Activated CD4-positive, alpha-beta T cell treated with anti-CD3 and anti-CD28 coated beads for 36 hours (primary cell): ENCODE measurements at regions not wholly inside any gene's neighbourhood (a gene's known extent, or its start where the extent isn't known, plus 50 kb on each side); places are given as distances from the start of the nearest gene placed in this dataset.

Experiments
- ATAC-seq: fragments of 200-7000 bp; cut with Tn5 transposase; one replicate; pipeline ENCODE4 v1.10.0; 2021; ENCODE audit warnings: mild to moderate bottlenecking, moderate library complexity
- CTCF ChIA-PET: fragments of 350-600 bp; sonication (Branson Sonifier 250); formaldehyde crosslinking; loops from one replicate; lab custom pipeline; 2021; ENCODE audit warnings: antibody characterized with exemption; lab: Charles Lee
- POLR2A ChIA-PET: fragments of 350-600 bp; sonication (Branson Sonifier 250); formaldehyde crosslinking; loops from one replicate; lab custom pipeline; 2021; ENCODE audit warnings: antibody characterized with exemption, inconsistent platforms; lab: Charles Lee
- DNase-seq: peaks from one replicate; pipeline ENCODE4 v3.0.0-alpha.2; 2020
- H3K27ac Mint-ChIP-seq: one replicate; pipeline ENCODE4 v1.8.0; 2021; ENCODE audit warnings: mixed read lengths
- H3K27me3 Mint-ChIP-seq: one replicate; pipeline ENCODE4 v1.8.0; 2021; ENCODE audit warnings: mixed read lengths
- H3K36me3 Mint-ChIP-seq: one replicate; pipeline ENCODE4 v1.8.0; 2021; ENCODE audit warnings: low read depth, mixed read lengths
- H3K4me1 Mint-ChIP-seq: one replicate; pipeline ENCODE4 v1.8.0; 2021; ENCODE audit warnings: mixed read lengths
- H3K4me3 Mint-ChIP-seq: one replicate; pipeline ENCODE4 v1.8.0; 2021; ENCODE audit warnings: mild to moderate bottlenecking, moderate library complexity, mixed read lengths
- H3K9me3 Mint-ChIP-seq: one replicate; pipeline ENCODE4 v1.8.0; 2021; ENCODE audit warnings: low read depth, mixed read lengths
- intact Hi-C, 2 experiments: fragments of 100-400 bp; cut with DNase I in 1 of 2; cut with micrococcal nuclease in 1 of 2; formaldehyde crosslinking; loops; one replicate each; pipeline versions ENCODE4 v1.14.2 to v1.15.1; 2022 to 2024; cut with DNase I, micrococcal nuclease

DNA sequence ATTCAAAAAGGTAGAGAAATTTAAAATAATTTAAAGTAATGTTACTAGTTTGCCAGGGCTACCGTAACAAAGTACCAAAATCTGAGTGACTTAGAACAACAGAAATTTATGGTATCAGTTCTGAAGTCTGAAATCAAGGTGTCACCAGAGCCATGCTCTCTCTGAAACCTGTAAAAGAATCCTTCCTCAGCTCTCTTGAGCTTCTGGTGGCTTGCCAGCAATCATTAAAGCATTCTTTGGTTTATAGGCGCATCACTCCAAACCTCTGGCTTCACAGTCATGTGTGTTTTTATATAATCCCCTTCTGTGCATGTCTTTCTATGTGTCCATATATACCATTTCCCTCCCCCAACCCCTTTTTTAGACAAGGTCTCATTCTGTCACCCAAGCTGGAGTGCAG is 220.3 kb downstream of the COX7C start:
- ChIA-PET CTCF (no interaction called here), POLR2A (no interaction called here)
- no peak for ATAC-seq
- H3K9me3 Mint-ChIP-seq: no peaks in the 10 kb centered on the region
- no peaks in the 10 kb centered on the region for H3K4me1 Mint-ChIP-seq
- intact Hi-C loops: no loop called here
- no peaks in the 10 kb centered on the region for H3K36me3 Mint-ChIP-seq
- no peak for DNase-seq
- H3K27ac Mint-ChIP-seq: no peak overlapping the region
- no peaks in the 10 kb centered on the region for H3K27me3 Mint-ChIP-seq
- no peak overlapping the region for H3K4me3 Mint-ChIP-seq

DNA sequence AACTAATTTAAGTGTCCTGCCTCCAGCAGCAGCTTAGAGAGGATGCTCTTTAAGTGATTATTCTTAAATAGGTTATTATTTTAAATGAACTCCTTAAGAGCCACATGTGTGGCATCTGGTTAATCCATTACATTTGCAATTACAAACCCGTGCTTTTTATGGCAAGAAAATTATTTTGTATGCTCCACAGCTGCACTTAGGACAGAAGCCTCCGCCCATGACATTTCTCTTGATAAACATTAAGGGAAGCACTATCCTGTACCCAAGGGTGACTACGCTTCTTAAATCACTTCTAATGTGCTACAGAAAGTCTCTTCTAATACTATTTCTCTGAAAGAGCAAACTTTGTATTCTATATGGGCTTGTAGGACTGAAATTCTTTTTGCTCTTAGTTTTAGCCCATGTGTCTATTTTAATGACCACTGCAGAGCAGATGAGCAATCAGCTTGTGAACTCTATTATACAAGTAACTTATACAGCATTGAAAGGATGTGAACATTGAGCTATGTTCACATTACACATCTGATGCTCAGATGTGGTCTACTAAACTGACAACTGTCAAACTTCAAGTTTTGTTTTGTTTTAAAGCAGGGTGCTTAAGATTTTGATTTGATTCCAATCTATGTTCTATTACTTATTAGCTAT is 223.4 kb downstream of the COX7C start:
- Mint-ChIP-seq H3K27me3 (peaks cover 2% of the 10 kb centered on the region), H3K4me1 (no peaks in the 10 kb centered on the region), H3K36me3 (no peaks in the 10 kb centered on the region), H3K27ac (no peak overlapping the region), H3K9me3 (no peaks in the 10 kb centered on the region), H3K4me3 (no peak overlapping the region)
- POLR2A ChIA-PET: no interaction called here
- ATAC-seq: no peak
- CTCF ChIA-PET: interaction anchor here (0.5 kb wide), 1 partner anchor 1716 kb away, joined by 3 read pairs; no protein-coding TSS in a partner anchor
- intact Hi-C loops: no loop called here
- DNase-seq: no peak

DNA sequence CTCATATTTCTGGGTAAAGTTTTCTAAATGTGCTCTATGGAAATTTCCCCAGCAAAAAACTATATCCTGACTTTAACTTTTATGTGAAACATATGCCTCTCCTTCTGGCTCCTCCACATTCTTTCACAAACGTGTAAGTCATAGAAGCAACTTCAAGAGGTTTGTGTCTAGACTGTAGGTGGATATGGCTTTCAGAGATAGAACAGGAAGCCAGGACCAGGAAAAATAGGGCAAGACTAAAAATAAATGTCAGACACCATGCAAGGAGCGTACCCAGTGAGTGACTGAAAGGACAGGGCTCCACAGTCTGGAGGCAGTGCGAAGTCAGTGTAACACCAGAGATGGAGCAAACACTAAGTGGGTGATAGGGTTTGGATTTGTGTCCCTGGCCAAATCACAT is 240.7 kb downstream of the COX7C start:
- CTCF ChIA-PET: no interaction called here
- H3K4me3 Mint-ChIP-seq: no peak overlapping the region
- DNase-seq (no peak), ATAC-seq (no peak)
- no peaks in the 10 kb centered on the region for H3K4me1 Mint-ChIP-seq
- no peaks in the 10 kb centered on the region for H3K9me3 Mint-ChIP-seq
- intact Hi-C loops: no loop called here
- POLR2A ChIA-PET: no interaction called here
- H3K27me3 Mint-ChIP-seq: peaks cover 19% of the 10 kb centered on the region
- no peaks in the 10 kb centered on the region for H3K36me3 Mint-ChIP-seq
- H3K27ac Mint-ChIP-seq: no peak overlapping the region

DNA sequence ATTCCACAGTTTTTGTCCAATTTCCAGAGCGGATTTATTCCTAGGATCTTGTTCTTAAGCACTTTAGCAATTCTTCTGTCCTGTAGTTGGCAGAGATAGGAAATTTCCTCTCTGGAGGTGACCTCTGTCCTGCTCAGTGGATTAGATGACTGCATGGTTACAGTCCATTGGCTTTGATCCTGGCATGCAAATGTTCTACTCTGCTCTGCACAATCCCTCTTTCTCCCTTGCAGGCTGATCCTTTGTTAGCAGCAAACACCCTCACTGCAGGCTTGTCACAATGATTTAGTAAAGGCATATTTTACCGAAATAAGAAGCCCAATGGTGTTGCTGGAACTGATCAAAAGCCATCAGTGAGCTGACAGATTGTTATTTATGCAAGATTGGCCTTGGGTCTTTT is 243.8 kb downstream of the COX7C start:
- no peak for DNase-seq
- Mint-ChIP-seq H3K27me3 (peaks cover 6% of the 10 kb centered on the region), H3K27ac (no peak overlapping the region), H3K4me3 (no peak overlapping the region), H3K36me3 (no peaks in the 10 kb centered on the region), H3K9me3 (no peaks in the 10 kb centered on the region), H3K4me1 (no peaks in the 10 kb centered on the region)
- CTCF ChIA-PET: interaction anchor here (0.6 kb wide), 1 partner anchor 1459 kb away, joined by 3 read pairs; no protein-coding TSS in a partner anchor
- intact Hi-C loops: no loop called here
- no peak for ATAC-seq
- POLR2A ChIA-PET: no interaction called here

DNA sequence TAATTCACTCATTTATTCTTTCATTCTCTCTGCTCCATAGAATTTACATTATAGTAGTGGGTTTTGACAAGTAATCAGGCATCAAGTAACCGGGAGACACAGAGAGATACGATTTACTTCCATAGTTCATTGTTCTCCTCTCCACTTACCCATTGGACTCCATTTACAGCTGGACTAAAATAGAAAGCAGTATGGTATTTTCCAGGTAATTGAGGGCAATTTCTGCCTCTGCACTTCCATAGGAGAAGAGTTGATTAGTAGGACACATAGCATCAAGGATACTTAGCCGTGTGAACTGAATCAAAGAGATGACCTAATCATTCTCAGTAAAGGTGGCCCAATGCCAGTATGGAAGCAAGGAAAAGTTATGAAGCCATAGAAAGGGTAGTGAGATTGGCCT is 244.4 kb downstream of the COX7C start:
- POLR2A ChIA-PET: no interaction called here
- intact Hi-C loops: no loop called here

DNA sequence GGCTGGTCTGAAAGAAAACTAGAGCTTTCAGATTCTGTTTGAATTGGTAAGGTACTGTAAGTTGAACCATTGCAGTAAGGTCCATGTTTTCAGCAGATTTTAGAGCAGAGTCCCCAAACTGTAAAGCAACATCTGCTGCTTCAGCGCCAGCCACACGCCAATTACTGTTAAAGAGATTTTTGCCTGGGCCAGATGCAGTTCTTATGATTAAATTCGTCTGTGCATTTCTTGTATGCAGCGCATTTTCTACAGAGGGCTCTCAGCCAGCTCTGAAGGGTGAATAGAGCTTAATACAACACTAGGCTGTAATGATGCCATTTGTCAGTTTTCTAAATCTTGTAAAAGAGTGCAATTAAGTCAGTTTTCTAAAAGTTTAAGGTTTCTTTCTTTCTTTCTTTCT is 246.3 kb downstream of the COX7C start:
- Mint-ChIP-seq H3K9me3 (no peaks in the 10 kb centered on the region), H3K4me3 (no peak overlapping the region), H3K27ac (no peak overlapping the region), H3K4me1 (no peaks in the 10 kb centered on the region), H3K27me3 (peaks cover 12% of the 10 kb centered on the region), H3K36me3 (no peaks in the 10 kb centered on the region)
- intact Hi-C loops: no loop called here
- no peak for ATAC-seq
- no peak for DNase-seq
- POLR2A ChIA-PET: no interaction called here
- CTCF ChIA-PET: no interaction called here

More for the DNA sequence above, 244.4 kb downstream of the COX7C start:
- ATAC-seq (no peak), DNase-seq (no peak)
- Mint-ChIP-seq H3K36me3 (no peaks in the 10 kb centered on the region), H3K4me3 (no peak overlapping the region), H3K4me1 (no peaks in the 10 kb centered on the region), H3K27ac (no peak overlapping the region), H3K9me3 (no peaks in the 10 kb centered on the region), H3K27me3 (peaks cover 12% of the 10 kb centered on the region)
- CTCF ChIA-PET: no interaction called here

DNA sequence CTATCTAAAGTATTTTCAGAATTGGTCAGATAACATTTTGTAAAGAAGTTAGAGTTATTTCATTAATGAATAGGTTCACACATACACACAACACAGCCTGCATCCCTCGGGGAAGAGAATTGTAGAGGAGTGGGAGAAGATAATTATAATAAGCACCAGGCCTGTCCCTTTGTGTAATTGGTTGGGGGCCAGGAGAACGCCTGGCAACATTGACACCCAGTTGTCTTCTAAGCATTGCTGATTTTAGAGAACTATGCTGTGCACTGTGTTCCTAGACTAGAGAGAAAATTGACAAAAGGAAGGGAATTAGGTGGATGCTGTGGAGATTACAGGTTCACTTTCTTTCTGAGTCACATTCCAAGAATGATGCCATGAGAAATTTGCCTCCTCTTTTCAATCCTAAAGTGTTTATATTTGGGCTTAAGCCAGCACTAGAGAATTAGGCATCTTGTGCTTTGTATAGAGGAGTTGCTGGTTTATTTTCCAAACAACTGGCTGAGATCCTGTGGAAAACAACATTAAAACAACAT is 247.6 kb downstream of the COX7C start:
- DNase-seq: no peak
- H3K27me3 Mint-ChIP-seq: peaks cover 16% of the 10 kb centered on the region
- H3K4me3 Mint-ChIP-seq: no peak overlapping the region
- H3K27ac Mint-ChIP-seq: no peak overlapping the region
- no peak for ATAC-seq
- ChIA-PET CTCF (no interaction called here), POLR2A (no interaction called here)
- no peaks in the 10 kb centered on the region for H3K9me3 Mint-ChIP-seq
- intact Hi-C loops: no loop called here
- H3K36me3 Mint-ChIP-seq: no peaks in the 10 kb centered on the region
- H3K4me1 Mint-ChIP-seq: no peaks in the 10 kb centered on the region

DNA sequence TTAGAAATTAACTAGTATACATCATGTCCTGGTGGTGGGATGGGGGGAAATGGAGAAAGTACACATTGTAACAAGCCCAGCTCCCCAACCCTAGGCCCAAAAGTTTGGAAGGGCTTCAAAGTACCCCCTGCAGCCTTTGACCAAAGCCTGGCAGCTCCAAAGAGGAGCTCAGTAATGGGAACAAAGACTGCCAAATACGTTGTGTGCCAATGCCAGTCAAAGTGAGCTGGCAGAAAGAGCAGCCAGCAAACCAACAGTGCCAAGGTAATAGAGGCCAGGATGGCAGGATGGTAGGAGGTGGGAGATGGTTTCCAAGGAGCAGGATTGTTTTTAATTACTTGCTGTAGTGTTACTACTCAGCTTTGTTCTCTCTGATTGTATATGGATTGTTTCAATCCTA is 248.3 kb downstream of the COX7C start:
- ATAC-seq: no peak
- Mint-ChIP-seq H3K9me3 (no peaks in the 10 kb centered on the region), H3K27ac (no peak overlapping the region), H3K36me3 (no peaks in the 10 kb centered on the region), H3K4me1 (no peaks in the 10 kb centered on the region), H3K4me3 (no peak overlapping the region), H3K27me3 (peaks cover 17% of the 10 kb centered on the region)
- POLR2A ChIA-PET: no interaction called here
- no peak for DNase-seq
- intact Hi-C loops: no loop called here
- CTCF ChIA-PET: interaction anchor here (0.8 kb wide), 1 partner anchor 29 kb away, joined by 3 read pairs; no protein-coding TSS in a partner anchor

DNA sequence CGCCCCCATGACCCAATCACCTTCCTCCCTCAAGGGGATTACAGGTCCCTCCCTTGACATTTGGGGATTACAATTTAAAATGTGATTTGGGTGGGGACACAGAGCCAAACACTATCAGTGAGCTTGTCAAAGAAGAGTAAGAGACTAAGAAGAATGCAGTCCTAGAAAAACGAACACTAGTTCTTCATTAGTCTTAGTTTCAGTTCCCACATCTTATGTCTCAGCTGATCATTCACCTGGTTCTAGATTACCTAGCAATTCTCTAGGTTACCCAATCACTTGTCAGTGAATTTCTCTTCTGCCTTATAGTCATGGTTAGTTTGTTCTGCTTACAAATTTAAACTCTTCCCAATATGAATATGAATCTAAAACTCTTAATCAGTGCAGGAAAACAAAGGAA is 251.5 kb downstream of the COX7C start:
- CTCF ChIA-PET: interaction anchor here (2.3 kb wide), 1 partner anchor 11 kb away, joined by 9 read pairs; no protein-coding TSS in a partner anchor
- H3K4me1 Mint-ChIP-seq: no peaks in the 10 kb centered on the region
- ATAC-seq (no peak), DNase-seq (no peak)
- no peaks in the 10 kb centered on the region for H3K36me3 Mint-ChIP-seq
- no peak overlapping the region for H3K4me3 Mint-ChIP-seq
- H3K9me3 Mint-ChIP-seq: no peaks in the 10 kb centered on the region
- POLR2A ChIA-PET: no interaction called here
- H3K27me3 Mint-ChIP-seq: peaks cover 11% of the 10 kb centered on the region
- intact Hi-C loops: no loop called here
- no peak overlapping the region for H3K27ac Mint-ChIP-seq

DNA sequence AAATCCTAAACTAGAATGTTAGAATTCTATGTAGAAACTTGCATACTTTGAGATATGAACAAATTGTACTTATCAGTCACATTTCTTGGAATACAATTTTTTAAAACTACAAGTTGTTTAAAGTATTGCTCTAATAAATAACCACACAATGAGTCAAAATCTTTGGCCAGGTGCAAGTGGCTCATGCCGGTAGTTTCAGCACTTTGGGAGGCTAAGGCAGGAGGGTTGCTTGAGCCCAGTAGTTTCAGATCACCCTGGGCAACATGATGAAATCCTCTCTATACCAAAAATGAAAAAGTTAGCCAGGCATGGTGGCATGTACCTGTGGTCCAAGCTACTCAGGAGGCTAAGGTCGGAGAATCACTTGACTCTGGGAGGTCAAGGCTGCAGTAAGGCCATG is 257.8 kb downstream of the COX7C start:
- DNase-seq (no peak), ATAC-seq (no peak)
- Mint-ChIP-seq H3K27me3 (peaks cover 8% of the 10 kb centered on the region), H3K9me3 (no peaks in the 10 kb centered on the region), H3K36me3 (no peaks in the 10 kb centered on the region), H3K27ac (no peak overlapping the region), H3K4me3 (no peak overlapping the region), H3K4me1 (no peaks in the 10 kb centered on the region)
- POLR2A ChIA-PET: no interaction called here
- CTCF ChIA-PET: no interaction called here
- intact Hi-C loops: no loop called here

DNA sequence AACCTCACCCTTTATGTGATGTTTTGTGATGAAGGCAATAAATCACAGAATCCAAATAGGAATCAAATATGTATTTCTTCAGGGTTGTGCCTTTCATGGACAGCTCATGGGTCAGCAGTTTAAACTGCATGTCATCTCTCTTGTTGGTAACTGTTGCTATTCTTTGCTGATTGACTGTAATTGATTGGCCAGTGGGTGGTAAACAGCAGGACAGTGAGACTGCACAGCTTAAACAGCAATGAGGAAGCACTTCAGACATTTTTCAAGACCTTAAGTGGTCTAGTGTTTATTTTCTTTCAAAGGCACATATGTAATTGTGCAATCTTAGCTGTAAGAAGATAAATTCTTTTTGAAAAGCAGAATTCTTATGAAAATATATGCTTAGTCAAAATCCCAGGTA is 260.5 kb downstream of the COX7C start:
- H3K4me1 Mint-ChIP-seq: no peaks in the 10 kb centered on the region
- no peak overlapping the region for H3K27ac Mint-ChIP-seq
- peaks cover 6% of the 10 kb centered on the region for H3K27me3 Mint-ChIP-seq
- intact Hi-C loops: no loop called here
- ChIA-PET POLR2A (no interaction called here), CTCF (interaction anchor here (0.8 kb wide), 1 partner anchor 97 kb away, joined by 3 read pairs; no protein-coding TSS in a partner anchor)
- ATAC-seq (no peak), DNase-seq (no peak)
- no peak overlapping the region for H3K4me3 Mint-ChIP-seq
- H3K36me3 Mint-ChIP-seq: no peaks in the 10 kb centered on the region
- no peaks in the 10 kb centered on the region for H3K9me3 Mint-ChIP-seq

DNA sequence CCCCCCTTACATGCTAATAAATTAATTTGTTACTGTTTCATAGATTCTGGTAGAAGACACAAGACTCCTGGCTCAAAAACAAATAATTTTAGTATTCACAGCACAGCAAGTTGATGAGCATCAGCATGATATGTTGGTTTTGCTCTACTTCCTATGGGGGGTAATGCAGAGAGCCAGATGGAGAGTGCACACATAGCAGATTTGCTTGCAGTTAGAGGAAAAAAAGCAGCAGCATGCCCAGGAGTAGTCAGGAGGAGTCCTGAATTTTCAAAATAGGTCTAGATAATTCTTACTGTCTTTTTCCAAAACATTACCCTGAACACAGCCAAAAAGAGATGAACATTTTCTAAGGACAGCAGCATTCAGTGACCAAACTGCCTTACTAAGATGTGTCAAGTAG is 261.3 kb downstream of the COX7C start:
- ChIA-PET POLR2A (no interaction called here), CTCF (no interaction called here)
- H3K27ac Mint-ChIP-seq: no peak overlapping the region
- ATAC-seq: no peak
- H3K4me1 Mint-ChIP-seq: no peaks in the 10 kb centered on the region
- H3K27me3 Mint-ChIP-seq: peaks cover 6% of the 10 kb centered on the region
- no peak for DNase-seq
- no peaks in the 10 kb centered on the region for H3K9me3 Mint-ChIP-seq
- no peak overlapping the region for H3K4me3 Mint-ChIP-seq
- no peaks in the 10 kb centered on the region for H3K36me3 Mint-ChIP-seq
- intact Hi-C loops: no loop called here
